Skeletal muscle satellite cell (primary cell): ENCODE measurements at regions not wholly inside any gene's neighbourhood (a gene's known extent, or its start where the extent isn't known, plus 50 kb on each side); places are given as distances from the start of the nearest gene placed in this dataset.
A peak's percentile ranks its signal among the peaks of the same experiment; 100 is the strongest.
"Not testable (repeated sequence)": the region's sequence is repeated elsewhere in the genome, so short reads cannot be mapped to it uniquely, and the experiment has no call there.

ENCODE experiments used
- H3K27me3 ChIP-seq: 2 replicates; pipeline ENCODE4 v1.7.0; 2013; ENCODE audit warnings: low read length; ENCODE audit not compliant: control insufficient read depth, insufficient read depth
- H3K36me3 ChIP-seq: 2 replicates; pipeline ENCODE4 v1.7.0; 2013; ENCODE audit warnings: mild to moderate bottlenecking, control low read depth, low read length; ENCODE audit not compliant: insufficient read depth
- H3K4me1 ChIP-seq: 2 replicates; pipeline ENCODE4 v1.7.0; 2013; ENCODE audit warnings: low read length; ENCODE audit not compliant: control insufficient read depth, insufficient read depth
- H3K4me2 ChIP-seq: 2 replicates; pipeline ENCODE4 v1.7.0; 2013; ENCODE audit warnings: mild to moderate bottlenecking, low read length
- H3K4me3 ChIP-seq: 2 replicates; pipeline ENCODE4 v1.7.0; 2013; ENCODE audit warnings: low read length
- H3K9ac ChIP-seq: 2 replicates; pipeline ENCODE4 v1.7.0; 2013; ENCODE audit warnings: mild to moderate bottlenecking, low read depth, low read length, moderate library complexity
- H3K9me3 ChIP-seq: replicated peaks from 2 replicates; pipeline ENCODE4 v1.7.0; 2013; ENCODE audit warnings: mild to moderate bottlenecking, control low read depth, low read length

DNA sequence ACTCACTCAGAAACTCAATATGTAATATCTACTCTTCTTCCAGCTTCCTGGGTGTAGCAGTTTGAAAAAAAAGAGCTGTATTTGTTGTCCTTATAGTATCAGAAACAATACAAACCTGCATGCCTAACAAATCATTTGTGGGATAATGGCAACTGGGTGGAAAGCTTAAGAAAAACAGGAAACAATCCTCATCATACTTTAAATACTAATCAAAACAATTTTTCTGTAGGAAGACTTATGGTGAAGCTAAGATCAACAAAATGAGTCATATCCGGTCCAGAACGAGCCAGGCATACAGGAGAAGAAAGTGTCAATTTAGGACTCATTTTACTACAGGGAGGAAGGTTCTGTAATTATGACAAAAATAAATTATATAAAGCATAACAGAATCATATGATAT, 181.8 kb upstream of the ADGRL4 start:
- H3K36me3 ChIP-seq, result no peaks in the 10 kb centered on the region
- peak overlapping the region; percentile 5 for H3K9ac ChIP-seq
- no peaks in the 10 kb centered on the region for H3K9me3 ChIP-seq
- peak overlapping the region; percentile 61 for H3K4me2 ChIP-seq
- H3K27me3 ChIP-seq, result no peaks in the 10 kb centered on the region
- H3K4me1 ChIP-seq, result peaks cover 26% of the 10 kb centered on the region
- no peak overlapping the region for H3K4me3 ChIP-seq

DNA sequence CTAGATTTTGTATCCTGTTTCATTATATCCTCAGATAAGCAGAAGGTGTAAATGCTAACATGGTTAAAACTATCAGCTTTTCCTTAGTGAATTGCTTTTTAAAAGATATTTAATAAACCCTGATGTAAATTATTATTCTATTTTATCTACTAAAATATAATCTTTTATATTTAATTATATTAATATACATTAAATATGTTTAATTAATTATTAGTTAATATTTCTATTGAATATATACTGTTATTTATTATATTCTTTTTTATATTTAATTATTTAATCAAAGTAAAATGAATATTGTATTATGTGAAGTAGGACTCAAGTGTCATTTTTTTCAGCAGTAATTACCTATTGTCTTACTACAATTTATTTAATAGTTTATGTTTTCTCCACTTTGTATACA, 179.7 kb upstream of the ADGRL4 start:
- Histone ChIP-seq H3K4me1 (peaks cover 16% of the 10 kb centered on the region), H3K4me3 (no peak overlapping the region), H3K27me3 (no peaks in the 10 kb centered on the region), H3K36me3 (no peaks in the 10 kb centered on the region), H3K9me3 (no peaks in the 10 kb centered on the region), H3K4me2 (no peak overlapping the region), H3K9ac (no peak overlapping the region)

- H3K9me3 ChIP-seq, result no peaks in the 10 kb centered on the region
- H3K4me3 ChIP-seq, result no peak overlapping the region
- no peak overlapping the region for H3K9ac ChIP-seq
- no peaks in the 10 kb centered on the region for H3K36me3 ChIP-seq
- no peak overlapping the region for H3K4me2 ChIP-seq
- H3K4me1 ChIP-seq, result no peaks in the 10 kb centered on the region
- H3K27me3 ChIP-seq, result no peaks in the 10 kb centered on the region
Measured at GRCh38 chr1:79177844-79178243, 171.3 kb upstream of the ADGRL4 start.

- peaks cover 11% of the 10 kb centered on the region for H3K4me1 ChIP-seq
- no peak overlapping the region for H3K9ac ChIP-seq
- H3K9me3 ChIP-seq, result no peaks in the 10 kb centered on the region
- peak overlapping the region; percentile 51 for H3K4me2 ChIP-seq
- H3K4me3 ChIP-seq, result peak overlapping the region; percentile 27
- H3K36me3 ChIP-seq, result no peaks in the 10 kb centered on the region
- no peaks in the 10 kb centered on the region for H3K27me3 ChIP-seq
Measured at GRCh38 chr1:79161077-79161476, 154.5 kb upstream of the ADGRL4 start.

DNA sequence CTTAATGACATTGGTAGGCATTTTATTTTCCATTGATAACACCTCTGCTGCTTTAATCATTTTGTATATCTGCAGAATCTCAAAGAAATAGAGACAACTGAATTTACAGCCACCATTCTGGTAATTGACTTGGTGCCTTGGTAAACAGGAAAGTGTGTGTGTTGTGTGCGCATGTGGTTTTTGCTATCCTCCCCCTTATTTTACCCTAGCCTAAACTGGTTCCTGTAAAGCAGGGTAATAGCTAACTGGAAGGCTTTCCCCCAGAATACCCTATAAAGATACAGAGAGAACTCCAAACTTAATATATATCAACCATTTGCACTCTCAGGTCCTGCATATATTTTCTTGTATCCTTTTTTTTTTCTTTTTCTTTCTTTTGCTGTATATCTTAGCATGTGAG, 149.5 kb upstream of the ADGRL4 start:
- Histone ChIP-seq H3K9ac (no peak overlapping the region), H3K9me3 (no peaks in the 10 kb centered on the region), H3K27me3 (no peaks in the 10 kb centered on the region), H3K4me3 (no peak overlapping the region), H3K4me1 (peaks cover 4% of the 10 kb centered on the region), H3K4me2 (no peak overlapping the region), H3K36me3 (no peaks in the 10 kb centered on the region)

GRCh38 chr1:79151006-79151796, 144.7 kb upstream of the ADGRL4 start:
- H3K9me3 ChIP-seq, result no peaks in the 10 kb centered on the region
- no peak overlapping the region for H3K9ac ChIP-seq
- H3K27me3 ChIP-seq, result no peaks in the 10 kb centered on the region
- no peaks in the 10 kb centered on the region for H3K36me3 ChIP-seq
- no peaks in the 10 kb centered on the region for H3K4me1 ChIP-seq
- no peak overlapping the region for H3K4me2 ChIP-seq
- no peak overlapping the region for H3K4me3 ChIP-seq

DNA sequence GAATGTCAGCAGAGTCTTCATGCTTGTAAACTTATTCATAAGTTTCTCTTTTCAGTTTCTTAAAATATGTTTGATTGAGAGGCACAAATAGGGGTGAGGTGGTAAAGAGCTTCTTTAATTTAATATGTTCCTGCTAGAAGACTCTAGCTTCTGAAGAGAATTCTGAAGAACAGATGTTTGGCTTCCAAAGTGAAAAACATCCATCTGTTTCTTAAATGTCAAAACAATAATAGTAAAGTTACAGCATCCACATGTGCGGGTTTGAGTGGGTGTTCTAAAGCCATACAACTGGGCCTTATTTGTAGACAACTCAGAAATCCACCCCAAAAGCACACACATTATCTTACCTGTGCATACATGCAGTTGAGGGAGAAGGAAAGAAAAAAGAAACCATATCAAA, 144.0 kb upstream of the ADGRL4 start:
- H3K36me3 ChIP-seq, result no peaks in the 10 kb centered on the region
- H3K9ac ChIP-seq, result no peak overlapping the region
- no peaks in the 10 kb centered on the region for H3K9me3 ChIP-seq
- H3K4me2 ChIP-seq, result no peak overlapping the region
- no peak overlapping the region for H3K4me3 ChIP-seq
- H3K4me1 ChIP-seq, result no peaks in the 10 kb centered on the region
- H3K27me3 ChIP-seq, result no peaks in the 10 kb centered on the region

DNA sequence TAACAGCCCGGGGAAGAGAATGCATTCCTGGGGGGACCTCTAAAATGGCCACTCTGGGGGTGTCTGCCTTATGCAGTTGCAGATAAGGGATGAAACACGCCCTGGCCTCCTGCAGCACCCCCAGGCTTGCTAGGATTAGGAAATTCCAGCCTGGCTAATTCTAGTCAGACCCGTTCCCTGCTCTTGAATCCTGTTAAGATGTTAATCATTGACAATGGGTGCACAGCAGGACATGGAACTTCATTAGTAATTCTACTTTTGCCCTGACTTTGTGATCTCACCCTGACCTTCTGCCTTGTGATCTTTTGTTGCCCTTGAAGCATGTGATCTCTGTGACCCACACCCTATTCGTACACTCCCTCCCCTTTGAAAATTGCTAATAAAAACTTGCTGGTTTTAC, 131.7 kb upstream of the ADGRL4 start:
- H3K27me3 ChIP-seq, H3K9me3 ChIP-seq, H3K9ac ChIP-seq, H3K4me3 ChIP-seq, H3K4me1 ChIP-seq, H3K36me3 ChIP-seq, H3K4me2 ChIP-seq: not testable (repeated sequence)

- Histone ChIP-seq H3K36me3 (no peaks in the 10 kb centered on the region), H3K4me2 (no peak overlapping the region), H3K4me1 (peaks cover 4% of the 10 kb centered on the region), H3K9me3 (no peaks in the 10 kb centered on the region), H3K9ac (no peak overlapping the region), H3K27me3 (no peaks in the 10 kb centered on the region), H3K4me3 (no peak overlapping the region)
Measured at GRCh38 chr1:79133774-79134364, 127.3 kb upstream of the ADGRL4 start.

DNA sequence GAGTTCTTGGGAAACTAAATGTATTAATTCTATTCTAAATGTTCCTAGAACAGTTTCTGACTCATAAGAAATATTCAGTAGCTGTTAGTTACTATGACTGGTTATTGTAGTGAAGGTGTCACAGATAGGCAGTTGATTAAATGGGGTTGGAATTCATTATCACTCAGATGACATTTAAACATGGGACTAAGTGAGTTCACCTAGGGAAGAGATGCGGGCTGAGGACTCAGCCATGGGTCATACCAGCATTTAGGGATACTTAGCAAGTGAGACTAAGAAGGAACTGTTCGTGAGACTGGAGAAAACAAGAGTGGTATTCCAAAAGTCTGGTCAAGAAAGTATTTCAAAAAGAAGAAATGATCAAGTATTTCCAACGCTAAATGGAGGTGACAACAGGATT, 125.1 kb upstream of the ADGRL4 start:
- Histone ChIP-seq H3K4me2 (no peak overlapping the region), H3K9ac (no peak overlapping the region), H3K27me3 (no peaks in the 10 kb centered on the region), H3K36me3 (no peaks in the 10 kb centered on the region), H3K4me3 (no peak overlapping the region), H3K9me3 (no peaks in the 10 kb centered on the region), H3K4me1 (peaks cover 10% of the 10 kb centered on the region)

GRCh38 chr1:79129914-79130313, 123.4 kb upstream of the ADGRL4 start:
- H3K9ac ChIP-seq, result no peak overlapping the region
- H3K4me3 ChIP-seq, result no peak overlapping the region
- no peaks in the 10 kb centered on the region for H3K36me3 ChIP-seq
- H3K4me1 ChIP-seq, result peaks cover 10% of the 10 kb centered on the region
- no peaks in the 10 kb centered on the region for H3K27me3 ChIP-seq
- no peaks in the 10 kb centered on the region for H3K9me3 ChIP-seq
- H3K4me2 ChIP-seq, result no peak overlapping the region

GRCh38 chr1:79128722-79129121, 122.2 kb upstream of the ADGRL4 start:
- Histone ChIP-seq H3K4me2 (peak overlapping the region; percentile 14), H3K4me3 (no peak overlapping the region), H3K9me3 (no peaks in the 10 kb centered on the region)

More at GRCh38 chr1:79128722-79129121, 122.2 kb upstream of the ADGRL4 start:
- Histone ChIP-seq H3K27me3 (no peaks in the 10 kb centered on the region), H3K9ac (no peak overlapping the region), H3K36me3 (no peaks in the 10 kb centered on the region), H3K4me1 (peaks cover 10% of the 10 kb centered on the region)
